Stimulated activated CD8-positive, alpha-beta memory T cell treated with anti-CD3 and anti-CD28 coated beads, Interleukin-15, amount 100 ng/mL, for 24 hours (primary cell): ENCODE measurements at regions not wholly inside any gene's neighbourhood (a gene's known extent, or its start where the extent isn't known, plus 50 kb on each side); places are given as distances from the start of the nearest gene placed in this dataset.
"Not testable (repeated sequence)": the region's sequence is repeated elsewhere in the genome, so short reads cannot be mapped to it uniquely, and the experiment has no call there.

Experiments
- DNase-seq: peaks from one replicate; pipeline ENCODE4 v3.0.0-alpha.2; 2020; ENCODE audit warnings: low read depth

DNA sequence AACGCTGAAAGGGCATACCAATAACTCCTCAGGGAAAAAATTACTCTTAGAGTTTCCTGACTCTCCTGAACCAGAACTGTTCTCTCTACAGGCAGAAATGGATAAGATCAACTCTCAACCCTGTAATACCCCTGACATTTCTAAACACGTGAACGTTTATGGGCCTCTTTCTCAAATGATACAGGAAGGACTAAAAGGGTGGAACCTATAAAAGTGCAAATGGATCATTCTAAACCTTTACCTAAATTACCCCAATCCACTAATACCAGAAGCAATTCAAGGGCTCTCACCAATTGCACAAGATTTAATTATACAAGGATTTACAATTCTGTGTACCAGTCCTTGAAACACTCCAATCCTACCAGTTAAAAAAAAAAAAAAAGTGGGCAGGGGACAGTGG, 98.0 kb upstream of the FAM174B start:
- no peak for DNase-seq

DNA sequence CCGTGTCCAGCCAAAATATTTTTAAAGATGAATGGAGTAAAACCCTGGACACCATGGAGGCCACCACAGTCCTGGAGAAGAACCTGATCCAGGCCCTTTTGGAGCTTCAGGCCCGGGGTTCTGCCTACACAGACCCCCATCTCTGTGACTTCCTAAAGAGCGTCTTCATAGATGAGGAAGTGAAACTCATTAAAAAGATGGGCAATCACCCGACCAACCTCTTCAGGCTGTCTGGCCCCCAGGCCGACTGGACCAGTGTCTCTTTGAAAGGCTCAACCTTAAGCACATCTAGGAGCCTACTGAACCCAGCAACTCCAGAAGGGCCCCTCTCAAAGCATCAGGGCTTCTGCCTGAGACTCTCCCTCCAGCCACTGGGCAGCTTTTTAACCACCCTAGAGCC, 107.9 kb upstream of the FAM174B start:
- DNase-seq = no peak

DNA sequence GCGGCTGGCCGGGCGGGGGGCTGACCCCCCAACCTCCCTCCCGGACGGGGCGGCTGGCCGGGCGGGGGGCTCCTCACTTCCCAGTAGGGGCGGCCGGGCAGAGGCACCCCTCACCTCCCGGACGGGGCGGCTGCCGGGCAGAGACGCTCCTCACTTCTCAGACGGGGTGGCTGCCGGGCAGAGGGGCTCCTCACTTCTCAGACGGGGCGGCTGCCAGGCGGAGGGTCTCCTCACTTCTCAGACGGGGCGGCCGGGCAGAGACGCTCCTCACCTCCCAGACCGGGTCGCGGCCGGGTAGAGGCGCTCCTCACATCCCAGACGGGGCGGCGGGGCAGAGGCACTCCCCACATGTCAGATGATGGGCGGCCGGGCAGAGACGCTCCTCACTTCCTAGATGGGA, 112.6 kb upstream of the FAM174B start:
- not testable (repeated sequence) for DNase-seq

DNA sequence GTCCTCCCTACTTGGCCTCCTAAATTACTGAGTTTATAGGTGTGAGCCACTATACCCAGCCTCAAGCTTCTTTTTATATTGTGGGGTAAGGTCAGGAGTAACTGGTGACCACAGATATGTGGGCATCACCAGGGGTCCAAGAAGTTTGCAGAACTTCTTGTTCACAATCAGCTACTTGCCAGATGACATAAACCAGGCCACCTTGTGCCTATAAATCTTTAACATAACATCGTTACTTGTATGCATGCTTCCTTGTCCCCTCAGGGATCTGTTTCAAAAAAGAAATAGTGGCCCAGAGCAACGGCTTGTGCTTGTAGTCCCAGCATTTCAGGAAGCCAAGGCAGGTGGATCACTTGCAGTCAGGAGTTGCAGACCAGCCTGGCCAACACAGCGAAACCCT, 115.1 kb upstream of the FAM174B start:
- no peak for DNase-seq

DNA sequence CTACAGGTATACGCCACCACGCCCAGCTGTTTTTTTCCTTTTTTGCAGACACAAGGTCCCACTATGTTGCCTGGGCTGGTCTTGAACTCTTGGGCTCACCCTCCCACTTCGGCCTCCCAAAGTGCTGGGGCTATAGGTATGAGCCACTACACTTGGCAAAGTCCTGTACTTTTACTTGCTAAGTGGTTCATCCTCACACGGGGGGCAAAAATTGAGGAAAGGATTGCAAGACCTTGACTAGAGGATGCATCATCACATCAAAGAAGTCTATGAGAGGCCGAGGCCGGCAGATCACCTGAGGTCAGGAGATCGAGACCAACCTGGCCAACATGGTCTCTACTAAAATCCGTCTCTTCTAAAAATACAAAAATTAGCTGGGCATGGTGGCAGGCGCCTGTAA, 116.5 kb upstream of the FAM174B start:
- DNase-seq = no peak

DNA sequence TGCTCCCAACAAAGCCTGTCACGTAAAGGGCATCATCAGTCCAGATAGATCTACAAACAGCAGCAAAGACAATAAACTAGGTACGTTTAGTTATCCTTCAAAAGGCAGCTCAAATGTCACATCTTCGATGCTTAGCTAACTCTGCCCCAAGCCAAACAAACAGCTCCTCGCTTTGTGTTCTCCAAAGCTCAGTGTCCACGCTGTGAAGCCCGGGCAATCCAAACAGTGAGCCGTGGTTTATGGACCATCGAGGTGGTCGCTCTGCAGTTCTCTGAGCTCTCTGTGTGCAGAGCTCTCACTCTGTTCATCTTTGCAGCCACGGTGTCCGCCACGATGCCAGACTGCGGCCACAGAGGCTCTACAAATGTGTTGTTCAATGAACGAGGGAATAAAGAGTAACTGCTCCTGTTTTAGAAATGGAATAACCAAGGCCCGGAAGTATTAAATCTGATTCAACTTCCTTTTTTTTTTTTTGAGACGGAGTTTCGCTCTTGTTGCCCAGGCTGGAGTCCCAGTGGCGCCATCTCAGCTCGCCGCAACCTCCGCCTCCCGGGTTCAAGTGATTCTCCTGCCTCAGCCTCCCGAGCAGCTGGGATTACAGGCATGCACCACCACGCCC, 117.2 kb upstream of the FAM174B start:
- no peak for DNase-seq

DNA sequence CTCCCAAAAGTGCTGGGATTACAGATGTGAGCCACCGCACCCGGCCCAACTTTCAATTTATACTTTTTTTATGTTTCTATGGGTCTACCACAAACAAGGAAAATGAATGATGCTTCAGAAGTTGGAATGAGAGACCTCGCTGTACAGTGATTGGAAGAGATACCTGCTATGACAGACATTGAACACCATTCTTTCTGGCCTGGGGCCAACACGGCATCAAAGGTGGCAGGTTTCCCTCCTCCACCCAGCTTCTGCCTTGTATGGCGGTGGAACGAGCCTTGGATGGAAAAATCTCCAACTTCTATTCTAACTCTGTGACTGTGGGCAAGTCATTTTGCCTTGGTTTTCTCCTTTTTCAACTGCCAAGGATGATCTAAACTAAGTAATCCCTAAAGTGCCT, 117.8 kb upstream of the FAM174B start:
- no peak for DNase-seq

DNA sequence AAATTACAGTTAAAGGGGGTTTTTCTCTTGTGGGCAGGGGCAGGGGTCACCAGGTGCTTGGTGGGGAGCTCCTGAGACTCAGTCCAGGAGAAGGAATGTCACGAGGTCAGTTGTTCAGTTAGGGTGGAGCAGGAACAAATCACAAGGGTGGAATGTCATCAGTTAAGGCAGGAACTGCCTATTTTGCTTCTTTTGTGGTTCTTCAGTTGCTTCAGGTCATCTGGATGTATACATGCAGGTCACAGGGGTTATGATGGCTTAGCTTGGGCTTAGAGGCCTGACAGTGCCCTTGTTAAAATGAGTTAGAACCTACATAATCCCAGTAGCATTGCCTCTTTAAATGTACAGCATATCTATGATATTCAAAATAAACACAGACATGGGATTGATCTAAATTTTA, 120.2 kb upstream of the CHD2 start:
- no peak for DNase-seq

DNA sequence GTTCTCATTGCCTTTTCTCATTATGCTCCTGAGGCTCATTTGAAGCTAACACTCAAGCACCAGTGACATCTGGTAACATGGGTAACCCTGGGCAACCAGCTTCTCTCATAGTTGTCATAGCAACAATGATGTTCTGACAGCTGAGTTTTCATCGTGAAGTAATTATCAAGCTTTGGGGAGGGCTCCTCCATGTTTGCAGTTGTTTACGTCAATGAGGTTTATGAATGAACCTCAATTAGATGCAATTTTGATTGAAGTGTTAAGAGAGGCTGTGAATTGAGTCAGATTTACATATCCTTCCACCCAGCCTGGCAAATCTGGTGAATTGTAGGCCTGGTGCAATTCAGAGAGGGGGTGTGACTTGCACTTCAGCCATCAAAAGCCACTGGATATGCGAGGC, 119.3 kb upstream of the CHD2 start:
- DNase-seq = no peak

DNA sequence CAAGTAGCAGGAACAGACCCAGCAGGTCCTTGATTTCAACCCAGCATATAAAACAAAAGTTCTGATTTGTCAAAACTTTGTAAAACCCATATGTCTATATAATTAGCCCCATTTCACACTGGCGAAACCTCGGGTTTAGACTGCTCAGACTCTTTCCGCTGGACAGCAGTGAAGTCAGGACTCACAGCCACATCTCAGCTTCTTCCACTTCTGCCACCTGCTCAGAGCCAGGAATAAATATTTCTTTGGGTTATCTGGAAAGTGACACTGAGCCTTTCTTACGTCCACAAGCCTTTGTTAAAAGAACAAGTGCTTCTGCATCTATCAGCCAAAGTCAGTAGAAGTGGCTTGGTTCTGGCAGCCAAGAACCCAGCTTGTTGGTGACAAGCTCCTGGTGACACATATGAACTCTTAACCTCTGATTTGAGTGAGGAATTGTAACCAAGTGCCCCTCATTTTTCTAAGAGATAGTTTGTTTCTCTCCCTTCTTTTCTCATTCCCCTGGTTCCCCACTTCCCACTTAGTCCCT, 118.1 kb upstream of the CHD2 start:
- no peak for DNase-seq

DNA sequence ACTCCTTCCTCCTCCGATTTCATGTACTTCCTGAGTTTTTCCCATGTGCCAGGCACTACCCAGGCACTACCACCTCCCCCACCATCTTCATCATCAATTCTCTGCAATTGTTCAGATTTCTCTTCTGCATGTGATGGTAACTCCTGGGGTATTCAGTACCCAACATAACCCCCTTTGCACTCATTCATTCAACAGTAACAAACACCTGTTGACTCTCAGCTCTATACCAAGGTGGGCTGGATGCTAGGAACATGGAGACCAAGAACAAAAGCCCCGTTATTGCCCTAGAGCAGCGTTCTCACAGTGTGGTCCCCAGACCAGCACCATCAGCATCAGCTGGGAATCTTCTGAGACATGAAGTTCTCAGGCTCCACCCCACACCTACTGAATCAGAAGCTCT, 113.0 kb upstream of the CHD2 start:
- DNase-seq = no peak

DNA sequence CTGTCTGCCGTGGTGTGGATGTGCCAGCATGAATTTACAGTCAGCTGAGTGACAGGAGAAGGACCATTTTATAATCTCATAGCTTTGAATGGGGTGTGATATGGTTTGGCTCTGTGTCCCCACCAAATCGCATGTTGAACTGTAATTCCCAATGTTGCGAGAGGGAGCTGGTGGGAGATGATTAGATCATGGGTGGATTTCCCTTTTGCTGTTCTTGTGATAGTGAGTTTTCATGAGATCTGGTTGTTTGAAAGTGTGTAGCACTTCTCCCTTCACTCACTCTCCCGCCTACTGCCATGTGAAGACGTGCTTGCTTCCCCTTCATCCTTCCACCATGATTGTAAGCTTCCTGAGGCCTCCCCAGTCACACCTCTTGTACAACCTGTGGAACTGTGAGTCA, 111.9 kb upstream of the CHD2 start:
- DNase-seq = no peak

DNA sequence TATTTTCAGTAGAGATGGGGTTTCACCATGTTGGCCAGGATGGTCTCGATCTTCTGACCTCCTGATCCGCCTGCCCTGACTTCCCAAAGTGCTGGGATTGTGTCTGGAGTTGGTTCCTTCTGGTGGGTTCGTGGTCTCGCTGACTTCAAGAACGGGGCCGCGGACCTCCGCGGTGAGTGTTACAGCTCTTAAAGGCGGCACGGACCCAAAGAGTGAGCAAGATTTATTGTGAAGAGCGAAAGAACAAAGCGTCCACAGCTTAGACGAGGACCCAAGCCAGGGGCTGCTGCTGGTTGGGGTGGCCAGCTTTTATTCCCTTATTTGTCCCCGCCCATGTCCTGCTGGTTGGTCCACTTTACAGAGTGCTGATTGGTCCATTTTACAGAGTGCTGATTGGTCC, 111.3 kb upstream of the CHD2 start:
- DNase-seq = not testable (repeated sequence)

DNA sequence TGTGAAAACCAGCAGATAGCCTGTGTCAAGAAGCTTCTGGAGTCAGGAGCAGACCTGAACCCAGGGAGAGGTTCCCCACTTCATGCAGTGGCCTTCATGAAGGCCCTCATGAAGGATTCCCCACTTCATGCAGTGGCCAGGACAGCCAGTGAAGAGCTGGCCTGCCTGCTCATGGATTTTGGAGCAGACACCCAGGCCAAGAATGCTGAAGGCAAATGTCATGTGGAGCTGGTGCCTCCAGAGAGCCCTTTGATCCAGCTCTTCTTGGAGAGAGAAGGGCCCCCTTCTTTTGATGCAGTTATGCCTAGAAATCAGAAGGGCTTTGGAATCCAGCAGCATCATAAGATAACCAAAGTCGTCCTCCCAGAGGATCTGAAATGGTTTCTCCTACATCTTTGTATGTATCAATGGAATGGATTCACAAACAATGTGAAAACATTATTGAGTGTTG, 103.9 kb upstream of the CHD2 start:
- DNase-seq = no peak

DNA sequence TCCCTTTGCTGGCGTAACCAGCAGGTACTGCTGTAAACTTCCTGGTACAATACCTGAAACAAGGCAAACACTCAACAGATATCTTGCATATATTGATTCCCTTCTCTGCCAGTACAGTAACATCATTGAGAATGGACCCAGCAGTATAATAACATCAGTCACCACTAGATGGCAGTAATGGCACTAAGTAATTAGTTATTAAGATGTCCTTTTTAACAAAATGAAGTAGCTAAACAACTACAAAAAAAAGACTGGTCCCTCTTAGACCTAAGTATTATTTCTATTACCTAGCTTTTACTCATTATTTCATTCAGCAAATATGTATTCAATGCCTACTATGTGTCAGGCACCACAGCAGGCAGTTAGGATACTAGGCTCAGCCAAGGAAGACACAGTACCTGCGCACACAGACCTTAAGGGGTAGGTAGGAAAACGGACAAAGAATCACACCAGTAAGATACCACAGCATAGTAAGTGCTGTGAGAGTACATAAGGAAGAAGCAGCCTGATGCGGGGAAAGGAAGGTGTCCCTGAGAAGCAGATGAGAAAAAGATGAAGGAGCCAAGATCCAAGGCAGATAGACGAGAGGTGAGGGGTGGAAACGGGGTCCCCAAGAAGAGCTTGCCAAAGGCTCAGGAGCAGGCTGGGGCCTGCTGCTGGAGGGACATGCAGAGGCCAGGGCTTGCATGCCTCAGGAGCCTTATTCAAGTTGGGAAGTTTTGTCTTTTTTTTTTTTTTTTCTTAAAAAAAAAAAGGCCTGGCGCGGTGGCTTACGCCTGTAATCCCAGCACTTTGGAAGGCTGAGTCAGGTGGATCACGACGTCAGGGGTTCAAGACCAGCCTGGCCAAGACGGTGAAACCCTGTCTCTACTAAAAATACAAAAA, 102.7 kb upstream of the CHD2 start:
- no peak for DNase-seq

DNA sequence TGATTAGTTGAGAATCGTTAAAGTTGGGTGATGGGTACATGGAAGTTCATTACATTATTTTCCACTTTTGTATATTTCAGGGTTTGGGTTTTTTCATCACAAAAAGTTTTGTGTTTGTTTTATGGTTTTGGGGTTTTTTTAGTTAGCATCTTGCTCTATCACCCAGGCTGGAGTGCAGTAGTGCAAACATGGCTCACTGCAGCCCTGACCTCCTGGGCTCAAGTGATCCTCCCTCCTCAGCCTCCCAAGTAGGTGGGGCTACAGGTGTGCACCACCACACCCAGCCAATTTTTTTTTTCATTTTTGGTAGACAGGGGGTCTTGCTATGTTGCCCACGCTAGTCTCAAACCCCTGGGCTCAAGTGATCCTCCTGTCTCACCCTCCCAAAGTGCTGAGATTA, 100.1 kb upstream of the CHD2 start:
- DNase-seq = no peak

DNA sequence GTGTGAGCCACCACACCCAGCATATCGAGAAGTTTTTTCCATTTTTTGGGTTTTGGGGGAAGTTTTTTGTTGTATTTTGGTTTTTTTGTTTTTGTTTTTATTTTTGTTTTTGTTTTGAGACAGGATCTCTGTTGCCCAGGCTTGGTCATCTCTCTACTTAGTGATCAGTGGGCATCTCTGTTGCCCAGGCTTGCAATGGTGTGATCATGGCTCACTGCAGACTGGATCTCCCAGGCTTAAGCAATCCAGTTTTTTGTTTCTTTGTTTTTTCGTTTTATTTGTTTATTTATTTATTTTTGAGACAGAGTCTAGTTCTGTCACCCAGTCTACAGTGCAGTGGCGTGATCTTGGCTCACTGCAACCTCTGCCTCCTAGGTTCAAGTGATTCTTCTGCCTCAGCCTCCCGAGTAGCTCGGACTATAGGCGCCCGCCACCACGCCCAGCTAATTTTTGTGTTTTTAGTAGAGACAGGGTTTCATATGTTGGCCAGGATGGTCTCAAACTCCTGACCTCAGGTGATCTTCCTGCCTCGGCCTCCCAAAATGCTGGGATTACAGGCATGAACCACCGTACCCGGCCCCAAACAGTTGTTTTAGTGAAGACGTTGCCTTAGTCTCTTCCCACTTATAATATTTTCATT, 99.6 kb upstream of the CHD2 start:
- DNase-seq = not testable (repeated sequence)

DNA sequence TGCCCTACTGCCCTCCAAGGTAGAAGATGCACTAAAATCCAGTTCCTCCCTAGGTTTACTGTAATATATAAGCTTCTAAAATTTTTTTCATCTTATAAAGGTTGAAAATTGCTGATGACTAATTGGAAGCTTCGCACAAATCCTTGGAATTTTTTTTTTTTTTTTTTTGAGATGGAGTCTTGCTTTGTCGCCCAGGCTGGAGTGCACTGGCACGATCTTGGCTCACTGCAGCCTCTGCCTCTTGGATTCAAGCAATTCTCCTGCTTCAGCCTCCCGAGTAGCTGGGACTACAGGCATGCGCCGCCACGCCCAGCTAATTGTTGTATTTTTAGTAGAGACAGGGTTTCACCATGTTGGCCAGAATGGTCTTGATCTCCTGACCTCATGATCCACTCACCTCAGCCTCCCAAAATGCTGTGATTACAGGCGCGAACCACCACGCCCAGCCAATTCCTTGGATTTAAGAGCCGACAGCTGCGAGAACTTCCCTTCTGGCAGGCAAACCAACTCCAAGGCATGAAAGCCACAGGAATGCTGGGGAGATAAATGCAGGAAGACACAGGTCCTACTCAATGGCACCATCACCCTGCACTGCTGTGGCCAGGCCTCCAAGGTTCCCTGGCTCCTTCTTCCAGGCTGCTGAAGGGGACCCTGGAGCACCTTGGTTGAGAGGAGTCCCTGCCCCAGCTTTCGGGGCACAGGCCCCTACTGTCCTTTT, 98.9 kb upstream of the CHD2 start:
- DNase-seq = not testable (repeated sequence)

DNA sequence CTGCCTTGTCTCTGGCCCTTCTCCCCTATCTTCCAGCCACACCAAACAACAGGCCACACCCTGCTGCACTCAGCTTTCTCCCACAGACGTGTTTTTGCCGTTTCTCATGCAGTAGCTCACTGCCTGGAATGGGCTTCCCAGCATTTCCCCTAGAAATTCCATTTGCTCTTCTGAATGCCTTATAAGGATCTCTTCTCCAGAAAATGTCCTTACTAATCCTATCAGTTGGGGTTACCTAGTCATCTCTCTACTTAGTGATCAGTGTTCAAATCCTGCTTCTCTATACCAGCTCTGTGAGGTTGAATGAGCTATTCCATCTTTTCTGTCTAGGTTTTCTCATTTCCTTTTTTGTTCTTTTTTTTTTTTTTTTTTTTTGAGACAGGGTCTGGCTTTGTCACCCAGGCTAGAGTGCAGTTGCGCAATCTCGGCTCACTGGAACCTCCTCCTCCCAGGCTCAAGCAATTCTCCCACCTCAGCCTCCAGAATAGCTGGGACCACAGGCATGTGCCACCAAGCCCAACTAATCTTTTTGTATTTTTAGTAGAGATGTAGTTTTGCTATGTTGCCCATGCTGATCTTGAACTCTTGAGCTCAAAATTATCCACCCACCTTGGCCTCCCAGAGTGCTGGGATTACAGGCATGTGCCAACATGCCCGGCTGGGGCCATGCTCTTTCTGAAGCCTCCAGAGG, 98.2 kb upstream of the CHD2 start:
- DNase-seq = no peak

DNA sequence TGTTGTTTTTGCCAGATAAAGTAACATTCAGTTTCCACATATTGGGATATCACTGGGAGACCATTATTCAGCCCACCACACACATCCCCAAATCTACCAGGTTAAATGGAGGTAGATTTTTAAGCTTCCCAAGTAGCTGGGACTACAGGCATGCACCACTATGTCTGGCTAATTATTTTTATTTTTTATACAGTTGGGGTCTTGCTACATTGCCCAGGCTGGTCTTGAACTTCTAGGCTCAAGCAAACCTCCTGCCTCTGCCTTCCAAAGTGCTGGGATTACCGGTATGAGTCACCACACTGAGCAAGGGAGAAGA, 96.6 kb upstream of the CHD2 start:
- no peak for DNase-seq

DNA sequence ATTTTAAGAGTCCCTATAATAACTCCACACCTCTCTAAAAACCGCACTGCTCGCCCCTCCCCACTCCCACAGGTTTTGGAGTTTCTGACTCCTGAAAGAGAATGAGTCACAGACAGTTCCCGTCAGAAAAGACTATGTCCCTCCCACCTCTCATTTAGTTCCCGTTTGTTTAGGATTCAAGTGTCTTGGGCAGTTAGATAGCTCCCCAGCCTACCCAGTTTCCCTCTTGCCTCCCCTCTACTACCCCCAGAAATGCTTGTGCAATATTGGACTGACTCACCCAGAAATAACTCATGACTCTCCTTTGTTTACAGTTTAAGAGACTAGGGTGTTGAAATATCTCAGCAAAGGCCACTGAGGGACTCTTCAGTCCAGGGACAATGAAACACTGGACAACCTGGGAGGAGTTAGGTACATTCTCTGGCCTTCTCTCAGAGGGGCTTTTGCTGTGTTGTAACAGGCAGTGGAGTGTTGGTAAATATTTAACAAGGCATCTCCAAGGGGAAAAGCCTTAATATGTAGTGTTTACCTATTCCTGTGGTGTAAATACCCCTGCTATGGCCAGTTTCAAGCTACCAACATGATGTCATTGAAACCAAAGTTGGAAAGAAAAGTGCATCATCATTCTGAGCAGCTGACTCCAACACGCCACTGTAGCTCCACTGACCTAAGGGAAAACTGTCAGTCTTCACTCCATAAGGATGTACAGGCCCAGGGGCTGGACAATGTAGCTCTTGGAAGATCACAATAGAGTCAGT, 96.1 kb upstream of the CHD2 start:
- no peak for DNase-seq
